GM19455 (cell line): ENCODE measurements at regions not wholly inside any gene's neighbourhood (a gene's known extent, or its start where the extent isn't known, plus 50 kb on each side); places are given as distances from the start of the nearest gene placed in this dataset.
"Not testable (repeated sequence)": the region's sequence is repeated elsewhere in the genome, so short reads cannot be mapped to it uniquely, and the experiment has no call there.

Experiments
- ATAC-seq: cut with Tn5 transposase; IDR thresholded peaks from one replicate; pipeline ENCODE4 v1.9.1; 2021; ENCODE audit not compliant: unreplicated experiment

DNA sequence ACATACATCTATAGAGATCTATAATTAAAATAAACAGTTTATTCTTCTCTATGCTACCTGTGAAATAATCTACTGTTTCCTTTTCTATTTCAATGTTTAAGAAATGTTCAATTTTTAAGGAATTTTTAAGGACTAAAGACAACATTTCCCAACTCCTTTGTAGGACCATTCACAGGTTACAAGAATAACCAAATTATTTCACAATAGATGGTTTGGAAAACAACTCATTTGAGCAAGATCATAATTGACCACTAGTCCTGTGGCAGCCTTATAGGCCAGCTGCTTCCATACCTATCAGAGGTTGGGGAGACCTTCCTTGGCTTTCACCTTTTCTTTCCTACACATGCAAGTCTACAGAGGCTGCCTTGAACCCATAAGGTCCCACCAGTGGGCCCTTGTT lies 193.7 kb downstream of the TTC39B start:
- no peak for ATAC-seq

DNA sequence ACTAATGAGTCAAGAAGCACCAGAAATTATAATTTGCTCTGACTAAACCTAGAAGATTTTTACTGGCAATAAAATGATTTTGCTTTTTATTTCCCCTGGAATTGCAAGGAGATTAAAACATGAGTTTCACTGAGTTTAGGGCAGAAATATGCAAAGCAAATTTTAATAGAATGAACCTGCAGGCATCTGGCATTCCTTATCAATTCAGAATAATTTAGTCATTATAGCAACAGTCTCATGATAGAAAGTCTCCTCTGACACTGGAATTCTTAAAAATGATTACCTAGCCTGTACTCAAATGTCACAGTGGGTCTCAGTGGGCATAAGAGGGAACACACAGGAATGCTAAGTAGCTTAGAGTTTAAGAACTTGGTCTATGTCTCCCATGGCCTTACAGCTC lies 195.9 kb downstream of the TTC39B start:
- ATAC-seq = no peak

DNA sequence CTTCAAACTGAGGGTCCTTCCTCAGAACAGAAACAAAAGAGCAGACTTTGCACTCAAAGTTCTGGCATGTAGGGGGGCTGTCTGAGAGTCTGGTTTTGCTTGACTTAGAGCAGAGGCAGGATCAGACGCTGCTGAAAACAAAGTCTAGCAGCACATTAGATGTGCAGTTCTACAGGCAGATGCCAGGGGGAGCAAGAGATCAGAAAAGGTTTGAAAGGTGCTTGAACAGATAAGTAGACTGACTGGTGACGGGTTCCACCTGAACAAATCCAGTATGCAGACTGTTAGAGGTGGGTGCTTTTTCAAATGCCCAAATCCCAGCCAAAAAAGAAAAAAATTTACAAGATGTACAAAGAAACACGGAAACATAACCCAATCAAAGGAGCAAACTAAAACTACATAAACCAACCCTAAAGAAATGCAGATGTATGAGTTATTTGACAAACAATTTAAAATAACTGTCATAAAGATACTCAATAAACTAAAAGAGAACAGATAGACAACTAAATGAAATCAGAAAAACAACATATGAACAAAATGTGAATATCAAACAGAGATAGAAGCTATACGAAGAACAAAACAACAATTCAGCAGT lies 194.7 kb upstream of the FREM1 start:
- ATAC-seq = peak; percentile 87

DNA sequence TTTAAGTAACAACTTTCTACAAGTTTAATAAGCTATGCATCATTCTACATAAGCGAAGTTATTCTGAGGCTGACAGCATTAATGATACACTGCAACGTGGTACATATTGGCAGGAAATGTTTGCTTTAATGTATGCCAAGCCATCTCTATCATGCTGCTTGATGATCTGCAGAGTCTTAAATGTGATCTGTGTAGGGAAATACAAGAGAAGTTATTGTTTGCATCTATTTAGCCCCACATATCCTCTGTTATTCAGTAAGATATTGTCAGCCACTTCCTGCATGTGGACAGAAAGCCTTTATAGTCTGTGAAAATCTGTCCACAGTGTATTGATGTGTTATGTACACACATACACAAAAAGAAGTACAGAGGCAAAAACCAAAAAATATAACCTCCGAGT lies 193.1 kb upstream of the FREM1 start:
- ATAC-seq = no peak

DNA sequence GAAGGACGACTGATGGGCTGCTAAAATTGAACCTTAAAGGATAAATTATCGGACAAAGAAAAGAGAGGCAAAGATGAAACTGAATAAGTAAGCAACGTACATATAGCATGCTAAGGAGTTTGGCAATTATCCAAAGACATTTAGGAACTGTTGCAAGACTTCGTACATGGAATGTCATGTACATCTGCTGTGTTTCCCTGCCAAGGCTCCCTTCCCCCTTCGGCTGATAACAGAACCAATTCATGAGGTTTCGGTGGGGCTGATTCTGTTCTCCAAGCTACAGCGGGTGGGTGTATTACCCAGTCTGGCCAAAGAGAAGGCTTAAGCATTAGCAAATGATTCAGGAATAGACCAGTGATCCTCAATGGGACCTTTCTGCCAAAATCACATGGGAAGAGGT lies 190.9 kb upstream of the FREM1 start:
- ATAC-seq = no peak

DNA sequence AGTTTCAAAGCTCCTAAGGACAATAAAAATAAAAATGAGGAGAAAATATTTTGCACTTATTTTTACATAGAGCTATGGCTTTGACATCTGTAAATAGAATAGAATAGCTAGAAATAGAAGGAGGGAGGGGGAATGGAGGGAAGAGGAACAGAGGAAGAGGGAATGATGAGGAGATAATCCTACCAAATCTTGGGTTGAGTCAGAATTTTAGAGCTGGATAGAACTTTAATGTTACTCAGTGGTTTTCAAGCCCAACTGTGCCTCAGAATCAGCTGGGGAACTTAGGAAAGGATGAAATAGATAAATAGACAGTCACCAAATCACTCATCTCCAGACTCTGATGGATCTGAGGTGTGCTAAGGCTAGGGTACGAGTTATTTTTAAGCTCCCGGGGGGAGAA lies 190.3 kb upstream of the FREM1 start:
- no peak for ATAC-seq

DNA sequence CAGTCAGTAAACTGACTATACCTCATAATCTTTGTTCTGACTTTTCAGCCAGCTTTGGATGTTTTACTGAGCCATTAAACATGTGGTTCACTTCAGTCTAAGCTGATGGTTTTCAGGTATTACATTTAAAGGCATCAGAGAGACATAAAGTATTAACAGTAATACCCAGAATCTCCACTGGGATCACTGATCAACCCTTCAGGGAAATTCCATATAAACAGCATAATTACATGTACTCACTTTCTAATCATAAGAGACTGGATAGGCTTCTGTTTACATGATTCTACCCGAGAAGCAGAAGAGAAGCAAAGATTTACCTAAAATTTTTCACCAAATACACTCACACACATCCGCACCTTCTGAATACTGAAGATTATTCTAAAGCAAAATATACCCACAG lies 186.7 kb upstream of the FREM1 start:
- ATAC-seq = no peak

DNA sequence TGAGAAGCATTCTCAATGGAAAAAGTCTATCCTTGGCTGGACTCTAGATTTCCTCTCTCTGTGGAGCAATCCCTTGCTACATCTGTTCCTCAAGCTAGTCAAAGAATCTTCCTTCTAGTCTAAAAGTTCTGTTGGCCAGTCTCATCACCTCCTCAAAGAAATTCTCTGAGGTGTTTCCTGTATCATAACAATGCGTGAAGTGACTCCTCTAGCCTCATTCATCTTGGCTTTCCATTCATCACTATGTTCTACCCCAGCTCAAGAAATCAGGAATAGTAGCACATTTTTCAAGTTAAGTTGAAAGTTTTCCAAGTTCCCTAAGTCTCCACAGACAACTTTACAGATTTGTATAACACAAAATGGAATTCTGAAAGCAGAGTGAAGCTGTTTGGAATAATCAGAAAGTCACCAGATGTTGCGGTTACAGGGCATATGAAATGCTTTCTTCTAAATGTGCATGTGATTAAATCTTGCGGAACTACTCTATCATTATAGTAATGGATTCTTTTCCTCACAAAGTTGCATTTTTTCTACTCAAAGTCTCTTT lies 176.6 kb upstream of the FREM1 start:
- no peak for ATAC-seq

DNA sequence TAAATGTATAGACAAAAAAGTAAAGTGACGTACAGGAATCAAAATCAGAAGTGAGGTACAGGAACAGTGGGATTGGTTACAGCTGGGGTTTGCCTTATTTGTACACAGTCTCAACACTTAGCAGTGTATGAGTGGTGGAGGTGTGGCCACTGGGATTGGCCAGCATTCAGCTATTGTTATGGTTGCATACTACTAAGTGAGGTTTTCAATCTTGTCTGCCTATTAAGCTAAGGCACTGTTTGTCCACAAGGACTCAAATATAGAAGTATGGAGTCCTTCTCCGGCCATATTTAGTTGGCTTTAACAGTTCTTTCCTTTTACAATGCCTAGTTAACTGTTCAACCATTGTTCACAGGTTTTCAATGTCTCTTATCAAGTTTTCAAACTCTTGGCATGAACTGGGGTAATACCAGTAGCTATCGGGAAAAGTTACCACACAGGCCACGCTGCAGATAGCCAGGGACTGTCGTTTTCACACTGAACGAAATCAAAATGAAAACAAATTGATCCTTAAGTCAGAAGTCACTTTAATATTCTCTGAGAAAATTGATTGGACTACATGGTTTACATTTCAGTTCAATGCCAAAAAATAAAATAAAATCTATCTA lies 176.0 kb upstream of the FREM1 start:
- no peak for ATAC-seq

DNA sequence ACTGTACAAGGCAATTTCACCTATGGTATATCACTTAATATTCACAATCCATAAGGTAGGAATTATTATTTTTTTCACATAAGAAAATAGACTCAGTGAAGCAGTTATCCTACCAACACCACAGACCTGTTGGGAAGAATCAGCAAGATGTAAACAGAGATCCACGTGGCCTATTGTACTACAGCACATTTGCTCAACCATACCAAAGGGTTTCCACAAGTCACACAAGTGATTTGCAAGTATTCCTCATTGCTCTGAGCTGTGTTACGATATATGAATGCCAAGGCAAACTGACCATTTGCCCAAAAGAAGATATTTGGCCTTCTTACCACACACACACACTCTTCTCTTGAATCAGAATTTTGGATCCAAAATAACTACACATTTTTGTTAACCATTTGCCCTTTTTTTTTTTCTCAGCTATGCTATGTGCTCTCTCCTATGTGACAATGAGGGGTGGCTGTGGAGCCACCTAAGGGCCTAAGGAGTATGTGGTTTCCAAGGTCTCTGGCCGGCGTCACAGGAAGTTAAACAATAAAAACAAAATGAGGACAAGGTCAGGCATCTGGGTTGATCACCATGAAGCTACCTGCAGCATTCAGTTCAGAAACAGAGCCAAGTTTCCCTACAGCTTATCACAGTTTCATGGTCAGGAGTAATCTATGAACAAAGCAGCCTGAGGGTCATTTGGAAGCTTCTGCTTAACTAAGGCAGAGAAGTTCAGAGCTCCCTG lies 171.0 kb upstream of the FREM1 start:
- ATAC-seq = no peak

DNA sequence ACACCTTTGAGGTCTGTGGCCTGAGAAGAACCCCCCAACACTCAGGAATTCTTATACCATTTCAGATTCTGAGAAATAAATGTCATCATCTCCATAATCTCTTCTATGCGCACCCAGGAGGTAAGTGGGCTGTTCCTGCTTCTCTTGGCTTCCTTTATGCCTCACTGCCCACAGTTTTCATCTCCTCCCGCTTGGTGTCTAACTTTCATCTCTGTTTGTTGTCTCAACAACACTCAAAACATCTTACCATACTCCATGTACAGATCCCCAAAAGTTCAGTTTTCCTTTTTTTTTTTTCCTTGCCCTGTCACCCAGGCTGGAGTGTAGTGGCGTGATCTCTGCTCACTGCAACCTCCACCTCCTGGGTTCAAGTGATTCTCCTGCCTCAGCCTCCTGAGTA lies 170.2 kb upstream of the FREM1 start:
- ATAC-seq = no peak

DNA sequence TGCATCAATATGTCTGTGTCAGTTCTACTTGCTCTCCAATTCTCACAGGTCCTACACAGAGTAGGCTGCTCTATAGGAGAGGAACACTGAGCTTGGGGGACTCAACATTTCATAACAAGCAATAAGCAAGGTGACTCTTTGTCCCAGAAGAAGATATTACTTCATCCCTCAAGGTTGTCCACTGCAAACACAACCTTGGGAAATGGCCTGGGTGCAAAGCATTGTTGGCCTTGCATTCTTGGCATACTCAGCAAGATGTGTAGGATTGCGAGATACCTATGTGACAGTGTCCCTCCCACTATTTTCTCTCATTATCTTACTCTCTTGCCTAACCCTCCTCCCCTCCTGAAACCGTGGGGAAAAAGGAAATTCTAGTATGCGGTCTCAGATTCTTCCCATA lies 169.8 kb upstream of the FREM1 start:
- no peak for ATAC-seq

DNA sequence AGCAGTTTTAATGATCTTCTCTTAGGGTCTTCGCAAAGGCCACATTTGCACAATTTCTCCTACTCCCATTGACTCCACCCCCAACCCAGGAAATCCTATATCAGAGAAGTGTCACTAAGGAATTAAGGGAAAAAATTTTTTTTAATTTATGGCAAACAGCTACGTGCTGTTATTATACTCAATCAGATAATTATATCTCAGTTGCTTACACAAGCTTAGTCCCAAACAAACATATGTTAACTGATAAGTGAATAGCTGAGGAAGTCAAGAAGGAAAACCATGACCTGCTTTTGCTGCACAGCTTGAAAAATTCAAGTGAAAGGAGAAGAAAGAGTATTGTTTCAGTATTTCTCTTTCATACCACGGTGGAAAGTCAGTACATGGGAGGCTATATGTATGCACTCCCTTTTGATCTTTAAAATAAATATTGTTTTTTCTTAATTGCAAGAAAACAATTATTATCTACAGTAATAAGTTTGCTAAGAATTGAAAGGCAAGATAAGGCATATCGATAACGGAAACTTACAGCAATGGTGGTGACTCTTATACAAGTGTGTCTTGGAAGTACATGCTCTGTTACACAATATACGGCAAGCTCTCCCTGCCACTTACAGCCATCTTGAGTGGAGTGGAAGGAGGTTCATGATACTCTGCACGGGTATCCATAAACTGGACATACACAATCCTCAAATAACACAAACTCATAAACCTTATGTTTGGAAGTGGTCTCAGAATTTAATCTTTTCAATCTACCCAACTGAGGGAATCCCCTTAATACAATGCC lies 167.9 kb upstream of the FREM1 start:
- ATAC-seq = no peak

DNA sequence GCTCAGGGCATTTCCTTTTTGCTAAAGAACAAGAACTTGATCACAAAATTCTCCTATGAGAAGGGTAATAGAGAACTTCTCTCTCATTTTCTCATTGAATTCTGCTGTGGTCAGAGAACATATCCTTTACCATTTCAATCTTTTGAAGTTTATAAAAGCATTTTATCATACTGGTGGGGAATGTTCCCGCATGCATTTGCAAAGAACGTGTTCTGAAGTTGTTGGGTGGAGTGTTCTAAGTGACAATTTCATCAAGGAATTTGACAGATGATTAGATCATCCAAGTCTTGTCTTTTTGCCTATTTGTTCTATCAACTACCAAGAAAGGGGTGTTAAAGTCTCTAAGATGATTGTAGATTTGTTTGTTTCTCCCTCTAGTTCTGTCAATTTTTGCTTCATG lies 163.4 kb upstream of the FREM1 start:
- no peak for ATAC-seq

DNA sequence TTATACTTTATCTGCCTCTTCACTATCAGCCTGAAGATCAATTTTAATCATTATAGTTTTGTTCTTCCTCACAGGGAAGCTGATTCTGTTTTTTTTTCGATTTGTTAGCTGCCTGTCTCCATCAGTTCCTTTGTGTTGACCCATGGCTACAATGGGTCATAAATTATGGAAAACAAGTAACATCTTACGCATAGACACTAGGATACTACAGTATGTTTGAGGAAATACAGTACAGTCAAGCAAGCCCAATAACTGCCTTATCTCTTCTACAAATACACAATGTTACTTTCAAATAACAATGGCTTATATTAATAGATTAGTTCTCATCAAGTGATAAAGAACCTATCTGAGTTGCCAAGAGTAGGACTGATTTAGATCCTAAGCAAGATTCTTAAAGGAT lies 160.5 kb upstream of the FREM1 start:
- ATAC-seq = no peak

DNA sequence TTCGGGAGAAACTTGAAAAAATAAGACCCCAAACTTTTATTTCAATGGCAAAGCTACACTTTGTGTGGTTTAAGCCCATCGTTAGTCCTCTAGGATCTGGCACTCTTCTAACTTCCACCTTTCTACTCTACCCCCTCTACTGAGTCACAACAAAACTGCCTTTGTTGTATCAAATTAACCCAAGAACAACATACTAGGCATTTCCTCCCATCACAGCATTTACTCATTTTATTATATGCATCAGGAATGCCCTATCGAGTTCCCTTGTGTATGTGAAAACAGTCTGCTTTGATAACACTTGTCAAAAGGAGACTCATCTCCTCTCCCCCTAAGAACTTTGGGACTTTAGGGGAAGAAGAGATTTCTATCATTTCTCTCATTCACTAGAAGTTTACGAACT lies 158.9 kb upstream of the FREM1 start:
- no peak for ATAC-seq

DNA sequence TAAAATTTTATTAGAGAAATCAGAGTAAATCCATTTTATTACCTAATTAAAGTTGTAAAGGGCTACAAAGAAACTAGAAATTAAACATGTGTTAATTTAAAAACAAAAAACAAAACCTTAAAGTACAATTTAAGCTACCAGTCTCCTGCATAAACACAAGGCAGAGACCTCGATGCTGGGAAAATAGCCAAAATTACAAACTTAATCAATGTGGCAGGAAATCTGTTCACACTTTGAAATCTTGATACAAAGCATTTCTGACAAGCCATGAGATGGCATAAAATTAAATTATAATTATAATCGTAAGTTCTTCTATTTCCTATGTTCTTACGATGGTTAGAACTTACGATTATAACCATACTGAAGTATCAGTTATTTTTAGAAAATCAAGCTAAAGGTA lies 158.0 kb upstream of the FREM1 start:
- no peak for ATAC-seq

DNA sequence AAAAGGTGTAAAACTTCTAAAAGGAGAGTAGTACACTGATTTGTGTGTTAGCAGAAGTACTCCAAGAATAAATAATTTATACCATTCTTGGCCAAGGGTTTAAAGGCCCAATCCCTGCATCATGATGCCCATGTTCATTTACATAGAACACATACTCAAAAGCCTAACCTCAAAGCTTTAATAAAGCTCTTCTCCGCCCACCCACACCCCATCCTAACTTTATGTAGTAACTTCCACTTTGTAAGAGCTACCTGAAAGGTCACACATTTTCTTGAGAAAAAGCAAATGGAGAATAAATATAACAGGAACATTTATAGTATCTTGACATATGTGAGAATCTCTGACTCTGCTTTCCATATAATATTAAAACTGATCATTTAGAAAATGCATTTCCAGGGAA lies 148.8 kb upstream of the FREM1 start:
- no peak for ATAC-seq

DNA sequence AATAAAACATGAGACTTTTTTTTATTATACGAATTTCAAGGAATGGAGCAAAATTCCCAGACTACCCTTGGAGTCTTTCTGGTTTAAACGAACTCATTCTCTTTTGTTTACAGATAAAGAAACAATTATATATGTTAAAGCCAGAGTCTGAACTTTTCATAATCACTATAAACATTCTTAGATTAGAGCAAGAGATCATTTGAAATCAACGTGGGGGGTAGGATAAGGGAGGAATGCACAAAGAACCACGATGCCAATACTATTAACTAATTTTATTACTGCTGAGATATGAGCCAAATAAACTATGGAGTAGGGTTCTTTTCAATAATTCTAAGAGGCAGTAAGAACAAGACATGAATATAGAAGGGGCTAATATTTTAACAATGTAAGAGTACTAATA lies 148.0 kb upstream of the FREM1 start:
- ATAC-seq = no peak

DNA sequence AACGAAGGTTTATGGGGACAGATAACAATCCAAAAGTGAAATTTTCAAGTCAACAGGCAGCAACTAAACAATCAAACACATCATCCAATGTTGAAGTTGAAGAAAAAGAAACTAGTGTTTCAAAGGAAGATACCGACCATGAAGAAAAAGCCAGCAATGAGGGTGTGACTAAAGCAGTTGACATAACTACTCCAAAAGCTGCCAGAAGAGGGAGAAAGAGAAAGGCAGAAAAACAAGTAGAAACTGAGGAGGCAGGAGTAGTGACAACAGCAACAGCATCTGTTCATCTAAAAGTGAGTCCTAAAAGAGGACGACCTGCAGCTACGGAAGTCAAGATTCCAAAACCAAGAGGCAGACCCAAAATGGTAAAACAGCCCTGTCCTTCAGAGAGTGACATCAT lies 145.1 kb upstream of the FREM1 start:
- not testable (repeated sequence) for ATAC-seq

DNA sequence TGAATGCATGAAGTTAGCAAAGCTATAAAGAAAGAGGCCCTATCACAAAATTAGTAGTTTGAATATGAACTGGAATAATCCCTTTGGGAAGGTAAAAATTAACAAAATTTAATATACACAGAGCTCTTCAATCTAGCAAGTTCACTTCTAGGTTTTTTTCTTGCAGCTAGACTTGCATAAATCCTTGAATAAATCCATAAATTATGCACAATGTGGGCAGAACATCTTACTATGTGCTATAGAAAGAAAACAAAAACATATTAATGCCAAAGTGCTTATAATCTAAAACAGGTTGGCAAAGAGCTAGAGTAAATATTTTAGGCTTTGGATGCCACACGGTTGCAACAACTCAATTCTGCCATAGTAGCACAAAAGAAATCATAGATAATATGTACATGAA lies 138.5 kb upstream of the FREM1 start:
- no peak for ATAC-seq
